GM12892 (cell line): ENCODE measurements at regions not wholly inside any gene's neighbourhood (a gene's known extent, or its start where the extent isn't known, plus 50 kb on each side); places are given as distances from the start of the nearest gene placed in this dataset.

Experiments used
- POLR2A ChIP-seq: IDR thresholded peaks from 2 replicates; pipeline ENCODE4 v1.6.1; 2011; ENCODE audit warnings: low read depth, low read length, control low read depth
- POLR2AphosphoS5 ChIP-seq: IDR thresholded peaks from 2 replicates; pipeline ENCODE4 v1.6.1; 2011; ENCODE audit warnings: low read depth, low read length, control low read depth
- TAF1 ChIP-seq: IDR thresholded peaks from 2 replicates; pipeline ENCODE4 v1.6.1; 2011; ENCODE audit warnings: low read depth, mild to moderate bottlenecking, control low read depth, low read length, borderline replicate concordance

DNA sequence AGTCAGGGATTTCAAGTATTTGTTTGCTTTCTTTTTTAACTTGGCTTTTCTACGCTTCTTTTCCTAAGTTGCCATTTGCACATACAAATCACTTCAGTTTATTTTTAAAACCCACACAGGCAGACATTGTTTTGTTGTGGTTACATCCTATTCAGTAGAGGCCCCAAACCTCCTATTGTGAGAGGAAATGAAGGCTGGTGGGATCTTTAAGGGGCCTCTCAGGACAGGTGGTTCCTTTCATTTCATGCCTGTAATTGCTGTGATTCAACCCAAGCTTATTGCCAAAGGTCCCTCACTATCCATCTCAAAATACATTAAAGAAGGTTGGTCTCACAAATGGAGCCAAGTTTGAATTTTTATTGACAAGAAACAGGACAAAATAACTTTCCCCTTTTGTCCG lies 257.1 kb downstream of the ADAMTS20 start:
- TF ChIP-seq POLR2AphosphoS5 (no peak), TAF1 (no peak), POLR2A (no peak)
